ENCODE measurements at regions not wholly inside any gene's neighbourhood (a gene's known extent, or its start where the extent isn't known, plus 50 kb on each side); places are given as distances from the start of the nearest gene placed in this dataset.

DNA sequence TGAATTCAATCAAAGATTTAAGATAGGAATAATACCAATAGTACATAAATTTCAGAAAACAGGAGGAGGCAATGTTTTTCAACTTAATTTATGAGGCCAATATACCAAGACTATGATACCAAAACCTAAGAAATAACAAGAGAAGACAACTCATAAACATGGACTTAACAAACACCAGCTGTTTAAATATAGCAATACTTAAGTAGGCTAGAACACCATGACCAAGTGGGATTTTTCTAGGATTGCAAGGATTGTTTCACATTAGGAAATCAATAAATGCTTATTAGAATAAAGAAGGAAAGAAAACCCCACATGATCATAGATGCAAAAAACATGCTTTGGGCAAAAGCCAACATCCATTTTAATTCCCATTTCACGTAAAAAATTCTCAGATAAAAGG lies 355.1 kb downstream of the EPM2A start:
- Histone ChIP-seq H3K27me3 (ENCODE audit: insufficient read depth) (no peaks in the 10 kb centered on the region), H3K4me1 (ENCODE audit: insufficient read depth) (no peaks in the 10 kb centered on the region)
- no peak for DNase-seq (ENCODE audit: low spot score)

More for the DNA sequence above, 355.1 kb downstream of the EPM2A start:
- Histone ChIP-seq H3K9me2 (ENCODE audit: insufficient read depth) (no peaks in the 10 kb centered on the region), H3K79me2 (replicated peaks; ENCODE audit: insufficient read depth) (no peaks in the 10 kb centered on the region), H3K27ac (ENCODE audit: low read depth) (no peak overlapping the region), H3K36me3 (ENCODE audit: insufficient read depth) (peaks cover 3% of the 10 kb centered on the region), H3F3A (replicated peaks; ENCODE audit: low read depth) (no peaks in the 10 kb centered on the region), H3K4me3 (no peak overlapping the region), H3K4me2 (no peak overlapping the region), H2AFZ (no peak overlapping the region), H4K20me1 (replicated peaks; ENCODE audit: insufficient read depth) (no peaks in the 10 kb centered on the region)
- H3K36me3 Mint-ChIP-seq (ENCODE audit: low read depth), result peaks cover 8% of the 10 kb centered on the region
- ATAC-seq, result no peak
- H3K27ac Mint-ChIP-seq, result no peak overlapping the region
- TF ChIP-seq, protein P1, sequence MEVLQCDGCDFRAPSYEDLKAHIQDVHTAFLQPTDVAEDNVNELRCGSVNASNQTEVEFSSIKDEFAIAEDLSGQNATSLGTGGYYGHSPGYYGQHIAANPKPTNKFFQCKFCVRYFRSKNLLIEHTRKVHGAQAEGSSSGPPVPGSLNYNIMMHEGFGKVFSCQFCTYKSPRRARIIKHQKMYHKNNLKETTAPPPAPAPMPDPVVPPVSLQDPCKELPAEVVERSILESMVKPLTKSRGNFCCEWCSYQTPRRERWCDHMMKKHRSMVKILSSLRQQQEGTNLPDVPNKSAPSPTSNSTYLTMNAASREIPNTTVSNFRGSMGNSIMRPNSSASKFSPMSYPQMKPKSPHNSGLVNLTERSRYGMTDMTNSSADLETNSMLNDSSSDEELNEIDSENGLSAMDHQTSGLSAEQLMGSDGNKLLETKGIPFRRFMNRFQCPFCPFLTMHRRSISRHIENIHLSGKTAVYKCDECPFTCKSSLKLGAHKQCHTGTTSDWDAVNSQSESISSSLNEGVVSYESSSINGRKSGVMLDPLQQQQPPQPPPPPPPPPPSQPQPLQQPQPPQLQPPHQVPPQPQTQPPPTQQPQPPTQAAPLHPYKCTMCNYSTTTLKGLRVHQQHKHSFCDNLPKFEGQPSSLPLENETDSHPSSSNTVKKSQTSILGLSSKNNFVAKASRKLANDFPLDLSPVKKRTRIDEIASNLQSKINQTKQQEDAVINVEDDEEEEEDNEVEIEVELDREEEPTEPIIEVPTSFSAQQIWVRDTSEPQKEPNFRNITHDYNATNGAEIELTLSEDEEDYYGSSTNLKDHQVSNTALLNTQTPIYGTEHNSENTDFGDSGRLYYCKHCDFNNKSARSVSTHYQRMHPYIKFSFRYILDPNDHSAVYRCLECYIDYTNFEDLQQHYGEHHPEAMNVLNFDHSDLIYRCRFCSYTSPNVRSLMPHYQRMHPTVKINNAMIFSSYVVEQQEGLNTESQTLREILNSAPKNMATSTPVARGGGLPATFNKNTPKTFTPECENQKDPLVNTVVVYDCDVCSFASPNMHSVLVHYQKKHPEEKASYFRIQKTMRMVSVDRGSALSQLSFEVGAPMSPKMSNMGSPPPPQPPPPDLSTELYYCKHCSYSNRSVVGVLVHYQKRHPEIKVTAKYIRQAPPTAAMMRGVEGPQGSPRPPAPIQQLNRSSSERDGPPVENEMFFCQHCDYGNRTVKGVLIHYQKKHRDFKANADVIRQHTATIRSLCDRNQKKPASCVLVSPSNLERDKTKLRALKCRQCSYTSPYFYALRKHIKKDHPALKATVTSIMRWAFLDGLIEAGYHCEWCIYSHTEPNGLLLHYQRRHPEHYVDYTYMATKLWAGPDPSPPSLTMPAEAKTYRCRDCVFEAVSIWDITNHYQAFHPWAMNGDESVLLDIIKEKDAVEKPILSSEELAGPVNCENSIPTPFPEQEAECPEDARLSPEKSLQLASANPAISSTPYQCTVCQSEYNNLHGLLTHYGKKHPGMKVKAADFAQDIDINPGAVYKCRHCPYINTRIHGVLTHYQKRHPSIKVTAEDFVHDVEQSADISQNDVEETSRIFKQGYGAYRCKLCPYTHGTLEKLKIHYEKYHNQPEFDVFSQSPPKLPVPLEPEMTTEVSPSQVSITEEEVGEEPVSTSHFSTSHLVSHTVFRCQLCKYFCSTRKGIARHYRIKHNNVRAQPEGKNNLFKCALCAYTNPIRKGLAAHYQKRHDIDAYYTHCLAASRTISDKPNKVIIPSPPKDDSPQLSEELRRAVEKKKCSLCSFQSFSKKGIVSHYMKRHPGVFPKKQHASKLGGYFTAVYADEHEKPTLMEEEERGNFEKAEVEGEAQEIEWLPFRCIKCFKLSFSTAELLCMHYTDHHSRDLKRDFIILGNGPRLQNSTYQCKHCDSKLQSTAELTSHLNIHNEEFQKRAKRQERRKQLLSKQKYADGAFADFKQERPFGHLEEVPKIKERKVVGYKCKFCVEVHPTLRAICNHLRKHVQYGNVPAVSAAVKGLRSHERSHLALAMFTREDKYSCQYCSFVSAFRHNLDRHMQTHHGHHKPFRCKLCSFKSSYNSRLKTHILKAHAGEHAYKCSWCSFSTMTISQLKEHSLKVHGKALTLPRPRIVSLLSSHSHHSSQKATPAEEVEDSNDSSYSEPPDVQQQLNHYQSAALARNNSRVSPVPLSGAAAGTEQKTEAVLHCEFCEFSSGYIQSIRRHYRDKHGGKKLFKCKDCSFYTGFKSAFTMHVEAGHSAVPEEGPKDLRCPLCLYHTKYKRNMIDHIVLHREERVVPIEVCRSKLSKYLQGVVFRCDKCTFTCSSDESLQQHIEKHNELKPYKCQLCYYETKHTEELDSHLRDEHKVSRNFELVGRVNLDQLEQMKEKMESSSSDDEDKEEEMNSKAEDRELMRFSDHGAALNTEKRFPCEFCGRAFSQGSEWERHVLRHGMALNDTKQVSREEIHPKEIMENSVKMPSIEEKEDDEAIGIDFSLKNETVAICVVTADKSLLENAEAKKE (CRISPR knock-in tag; IDR thresholded peaks at IDR 0.05), result no peak
- TF ChIP-seq, protein P2, sequence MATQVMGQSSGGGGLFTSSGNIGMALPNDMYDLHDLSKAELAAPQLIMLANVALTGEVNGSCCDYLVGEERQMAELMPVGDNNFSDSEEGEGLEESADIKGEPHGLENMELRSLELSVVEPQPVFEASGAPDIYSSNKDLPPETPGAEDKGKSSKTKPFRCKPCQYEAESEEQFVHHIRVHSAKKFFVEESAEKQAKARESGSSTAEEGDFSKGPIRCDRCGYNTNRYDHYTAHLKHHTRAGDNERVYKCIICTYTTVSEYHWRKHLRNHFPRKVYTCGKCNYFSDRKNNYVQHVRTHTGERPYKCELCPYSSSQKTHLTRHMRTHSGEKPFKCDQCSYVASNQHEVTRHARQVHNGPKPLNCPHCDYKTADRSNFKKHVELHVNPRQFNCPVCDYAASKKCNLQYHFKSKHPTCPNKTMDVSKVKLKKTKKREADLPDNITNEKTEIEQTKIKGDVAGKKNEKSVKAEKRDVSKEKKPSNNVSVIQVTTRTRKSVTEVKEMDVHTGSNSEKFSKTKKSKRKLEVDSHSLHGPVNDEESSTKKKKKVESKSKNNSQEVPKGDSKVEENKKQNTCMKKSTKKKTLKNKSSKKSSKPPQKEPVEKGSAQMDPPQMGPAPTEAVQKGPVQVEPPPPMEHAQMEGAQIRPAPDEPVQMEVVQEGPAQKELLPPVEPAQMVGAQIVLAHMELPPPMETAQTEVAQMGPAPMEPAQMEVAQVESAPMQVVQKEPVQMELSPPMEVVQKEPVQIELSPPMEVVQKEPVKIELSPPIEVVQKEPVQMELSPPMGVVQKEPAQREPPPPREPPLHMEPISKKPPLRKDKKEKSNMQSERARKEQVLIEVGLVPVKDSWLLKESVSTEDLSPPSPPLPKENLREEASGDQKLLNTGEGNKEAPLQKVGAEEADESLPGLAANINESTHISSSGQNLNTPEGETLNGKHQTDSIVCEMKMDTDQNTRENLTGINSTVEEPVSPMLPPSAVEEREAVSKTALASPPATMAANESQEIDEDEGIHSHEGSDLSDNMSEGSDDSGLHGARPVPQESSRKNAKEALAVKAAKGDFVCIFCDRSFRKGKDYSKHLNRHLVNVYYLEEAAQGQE (IDR thresholded peaks at IDR 0.05; ENCODE audit: unreplicated experiment), result no peak
- TF ChIP-seq NANOG (IDR thresholded peaks at IDR 0.05; ENCODE audit: borderline replicate concordance) (no peak), CREB1 (CRISPR knock-in tag; IDR thresholded peaks at IDR 0.05; ENCODE audit: low read depth) (no peak), POLR2AphosphoS5 (IDR thresholded peaks at IDR 0.05; ENCODE audit: low read depth) (no peak), EZH2phosphoT487 (IDR thresholded peaks at IDR 0.05; ENCODE audit: unreplicated experiment) (no peak), ZNF114 (CRISPR knock-in tag; IDR thresholded peaks at IDR 0.05) (no peak), EZH2 (IDR thresholded peaks at IDR 0.05; ENCODE audit: low read depth, unreplicated experiment) (no peak), STAT1 (IDR thresholded peaks at IDR 0.05; ENCODE audit: unreplicated experiment) (no peak), JUNB (IDR thresholded peaks at IDR 0.05; ENCODE audit: unreplicated experiment) (no peak), ZNF331 (CRISPR knock-in tag; IDR thresholded peaks at IDR 0.05; ENCODE audit: low read depth) (no peak)
- TF ChIP-seq, protein P3, sequence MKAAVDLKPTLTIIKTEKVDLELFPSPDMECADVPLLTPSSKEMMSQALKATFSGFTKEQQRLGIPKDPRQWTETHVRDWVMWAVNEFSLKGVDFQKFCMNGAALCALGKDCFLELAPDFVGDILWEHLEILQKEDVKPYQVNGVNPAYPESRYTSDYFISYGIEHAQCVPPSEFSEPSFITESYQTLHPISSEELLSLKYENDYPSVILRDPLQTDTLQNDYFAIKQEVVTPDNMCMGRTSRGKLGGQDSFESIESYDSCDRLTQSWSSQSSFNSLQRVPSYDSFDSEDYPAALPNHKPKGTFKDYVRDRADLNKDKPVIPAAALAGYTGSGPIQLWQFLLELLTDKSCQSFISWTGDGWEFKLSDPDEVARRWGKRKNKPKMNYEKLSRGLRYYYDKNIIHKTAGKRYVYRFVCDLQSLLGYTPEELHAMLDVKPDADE (IDR thresholded peaks at IDR 0.05), result no peak
- TF ChIP-seq, protein P4, sequence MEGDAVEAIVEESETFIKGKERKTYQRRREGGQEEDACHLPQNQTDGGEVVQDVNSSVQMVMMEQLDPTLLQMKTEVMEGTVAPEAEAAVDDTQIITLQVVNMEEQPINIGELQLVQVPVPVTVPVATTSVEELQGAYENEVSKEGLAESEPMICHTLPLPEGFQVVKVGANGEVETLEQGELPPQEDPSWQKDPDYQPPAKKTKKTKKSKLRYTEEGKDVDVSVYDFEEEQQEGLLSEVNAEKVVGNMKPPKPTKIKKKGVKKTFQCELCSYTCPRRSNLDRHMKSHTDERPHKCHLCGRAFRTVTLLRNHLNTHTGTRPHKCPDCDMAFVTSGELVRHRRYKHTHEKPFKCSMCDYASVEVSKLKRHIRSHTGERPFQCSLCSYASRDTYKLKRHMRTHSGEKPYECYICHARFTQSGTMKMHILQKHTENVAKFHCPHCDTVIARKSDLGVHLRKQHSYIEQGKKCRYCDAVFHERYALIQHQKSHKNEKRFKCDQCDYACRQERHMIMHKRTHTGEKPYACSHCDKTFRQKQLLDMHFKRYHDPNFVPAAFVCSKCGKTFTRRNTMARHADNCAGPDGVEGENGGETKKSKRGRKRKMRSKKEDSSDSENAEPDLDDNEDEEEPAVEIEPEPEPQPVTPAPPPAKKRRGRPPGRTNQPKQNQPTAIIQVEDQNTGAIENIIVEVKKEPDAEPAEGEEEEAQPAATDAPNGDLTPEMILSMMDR (conservative IDR thresholded peaks at IDR 0.05; ENCODE audit: low read depth in 2 of 2), result no peak
- peaks cover 19% of the 10 kb centered on the region for H3K9me3 Mint-ChIP-seq
- H3K27me3 Mint-ChIP-seq (ENCODE audit: insufficient read depth, low read depth, poor library complexity), result peaks cover 2% of the 10 kb centered on the region
- no peaks in the 10 kb centered on the region for H3K4me1 Mint-ChIP-seq
- no peak overlapping the region for H3K4me3 Mint-ChIP-seq

Measured in GM23338 (cell line).